ENCODE measurements at regions not wholly inside any gene's neighbourhood (a gene's known extent, or its start where the extent isn't known, plus 50 kb on each side); places are given as distances from the start of the nearest gene placed in this dataset.
"Not testable (repeated sequence)": the region's sequence is repeated elsewhere in the genome, so short reads cannot be mapped to it uniquely, and the experiment has no call there.

GRCh38 chr12:108421082-108421481, 82.0 kb upstream of the CMKLR1 start:
- DNase-seq = not testable (repeated sequence)

- DNase-seq = not testable (repeated sequence)
These were observed 81.3 kb upstream of the CMKLR1 start for GRCh38 chr12:108420421-108420820.

- DNase-seq = peak; percentile 36
These were observed 80.8 kb upstream of the CMKLR1 start for GRCh38 chr12:108419949-108420348.

DNA sequence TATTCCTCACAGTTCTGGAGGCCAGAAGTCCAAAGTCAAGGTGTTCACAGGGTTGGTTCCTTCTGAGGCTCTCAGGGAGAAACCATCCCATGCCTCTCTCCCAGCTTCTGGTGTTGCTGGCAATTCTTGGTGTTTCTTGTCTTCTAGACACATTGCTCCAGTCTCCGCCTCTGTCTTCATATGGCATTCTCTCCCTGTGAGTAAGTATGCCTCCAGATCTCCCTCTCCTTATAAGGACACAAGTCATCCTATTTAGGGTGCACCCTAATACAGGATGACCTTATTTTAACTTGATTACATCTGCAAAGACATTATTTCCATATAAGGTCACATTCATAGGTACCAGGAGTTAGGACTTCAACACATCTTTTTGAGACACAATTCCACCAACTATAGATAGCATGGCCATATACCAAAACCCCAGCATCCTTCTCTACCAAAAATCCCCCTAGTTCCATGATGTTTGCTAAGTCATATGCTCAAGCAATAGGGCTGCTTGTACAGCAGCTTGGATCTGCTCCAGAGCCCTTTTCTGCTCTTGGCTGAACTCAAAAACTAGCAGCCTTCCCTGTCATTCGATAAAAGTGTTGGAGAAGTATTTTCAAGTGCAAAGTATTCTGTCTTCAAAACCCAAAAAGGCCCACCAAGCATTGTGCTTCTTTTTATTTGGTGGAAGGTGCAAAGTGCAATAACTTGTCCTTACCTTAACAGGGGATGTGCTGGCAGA, 79.2 kb upstream of the CMKLR1 start:
- no peak for DNase-seq

DNA sequence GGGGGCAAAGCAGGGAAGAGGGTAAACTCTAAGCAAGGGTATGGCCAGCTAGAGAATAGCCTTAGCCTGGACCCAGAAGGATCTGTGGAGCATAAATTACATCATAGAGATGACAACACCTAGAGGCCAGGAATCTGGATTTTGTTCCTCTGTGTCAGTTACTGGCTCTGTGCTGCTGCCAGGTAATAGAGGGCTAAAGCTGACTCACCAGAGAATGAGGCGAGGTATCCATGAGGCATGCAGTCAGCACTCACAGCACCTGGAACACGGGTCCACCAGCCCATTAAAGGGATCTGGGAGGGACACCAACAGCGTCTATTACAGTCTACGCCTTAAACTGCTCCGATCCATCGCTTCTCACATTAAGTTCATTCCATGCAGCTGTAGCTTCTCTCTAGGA, 74.9 kb upstream of the CMKLR1 start:
- DNase-seq = no peak

DNA sequence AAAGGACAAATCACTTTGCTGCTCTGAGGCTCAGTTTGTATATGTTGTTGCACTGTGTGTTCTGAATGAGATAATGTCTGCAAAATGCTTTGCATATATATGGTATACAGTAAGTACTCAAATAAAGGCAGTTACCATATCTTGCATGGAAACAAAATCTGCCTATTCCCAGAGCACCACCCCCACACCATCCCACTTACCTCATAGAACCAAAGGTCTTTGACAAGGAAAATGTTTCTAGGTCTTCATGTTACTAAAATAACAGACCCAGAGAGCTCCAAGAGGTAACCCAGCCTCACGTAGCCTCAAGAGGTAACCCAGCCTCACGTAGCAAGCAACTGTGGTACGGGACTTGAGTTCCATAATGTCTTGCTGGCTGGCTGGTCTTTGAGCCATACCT, 71.6 kb upstream of the CMKLR1 start:
- no peak for DNase-seq

GRCh38 chr12:108409481-108409880, 70.4 kb upstream of the CMKLR1 start:
- no peak for DNase-seq

DNA sequence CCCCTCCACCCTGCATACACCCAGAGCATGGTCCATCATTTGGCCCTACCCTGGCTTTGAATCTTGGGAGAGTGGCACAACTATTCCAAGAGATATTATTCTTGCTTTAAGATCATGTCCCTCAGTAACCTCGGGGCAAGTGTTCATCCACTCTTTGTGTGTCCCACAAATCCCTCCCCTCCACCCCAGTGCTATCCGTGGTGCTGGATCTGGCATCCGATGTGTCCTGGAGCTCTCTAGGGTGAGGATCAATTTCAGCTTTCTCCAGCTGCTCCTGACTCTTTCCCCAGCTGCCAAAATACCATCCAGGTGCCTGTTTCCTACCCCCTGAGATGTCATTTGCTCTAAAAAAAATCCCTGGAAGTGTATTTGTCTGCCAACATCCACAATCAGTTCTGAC, 64.8 kb upstream of the CMKLR1 start:
- no peak for DNase-seq

- no peak for DNase-seq
These were observed 62.9 kb upstream of the CMKLR1 start for GRCh38 chr12:108401964-108402363.

- no peak for DNase-seq
These were observed 61.9 kb upstream of the CMKLR1 start for GRCh38 chr12:108400900-108401480.

DNA sequence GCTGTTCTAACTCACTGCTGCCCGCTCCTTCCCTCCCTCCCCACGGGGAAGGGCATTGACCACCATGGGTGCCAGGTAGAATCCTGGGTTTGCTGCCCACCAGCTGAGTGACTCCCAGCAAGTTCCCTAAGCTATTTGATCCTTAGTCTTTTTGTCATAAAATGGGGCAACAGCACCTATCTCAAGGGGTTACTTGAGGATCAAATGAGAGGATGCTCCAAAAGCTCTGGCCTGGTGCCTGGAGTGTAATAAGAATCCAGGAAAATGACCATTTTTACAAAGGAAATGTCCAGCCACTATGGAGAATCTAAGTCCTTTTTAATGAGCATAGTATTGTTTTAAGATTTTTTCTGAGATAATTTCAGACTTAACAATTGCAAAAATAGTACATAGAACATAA, 61.4 kb upstream of the CMKLR1 start:
- DNase-seq = no peak

DNA sequence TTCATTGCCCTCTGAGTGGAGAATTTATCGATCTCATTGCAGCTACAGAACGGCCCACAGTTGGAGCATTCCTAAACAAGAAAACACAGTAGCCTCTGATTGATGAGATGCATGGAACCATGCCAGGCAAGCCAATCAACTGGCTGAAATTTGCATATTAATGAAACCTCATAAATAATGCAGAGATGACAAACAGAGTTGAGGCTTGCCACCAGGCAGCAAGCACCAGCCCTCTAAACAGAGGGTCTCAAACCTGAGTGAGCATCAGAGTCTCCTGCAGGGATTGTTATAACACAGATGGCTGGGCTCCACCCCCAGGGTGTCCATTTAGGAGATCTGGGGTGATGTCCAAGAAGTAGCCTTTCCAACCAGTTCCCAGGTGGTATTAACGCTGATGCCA, 60.9 kb upstream of the CMKLR1 start:
- DNase-seq = no peak

DNA sequence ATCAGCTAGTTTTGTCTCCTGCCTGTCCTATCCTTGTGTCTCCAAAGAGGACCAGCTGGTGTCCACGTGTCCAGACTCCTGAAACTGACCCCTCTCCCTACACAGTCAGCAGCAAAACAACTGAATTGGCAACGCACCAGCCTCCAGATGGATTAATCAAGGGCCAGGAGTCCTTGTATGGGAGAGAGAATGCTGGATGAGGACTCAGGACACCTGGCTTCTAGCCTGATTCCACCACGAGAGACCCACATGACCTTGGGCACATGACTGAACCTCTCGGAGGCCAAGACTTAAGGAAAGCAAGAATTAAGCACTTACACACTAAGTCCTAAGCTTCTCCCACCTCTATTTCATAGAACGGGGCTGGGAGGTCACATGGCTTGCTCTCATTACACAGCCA, 60.4 kb upstream of the CMKLR1 start:
- no peak for DNase-seq

GRCh38 chr12:108394196-108394595, 55.1 kb upstream of the CMKLR1 start:
- no peak for DNase-seq

DNA sequence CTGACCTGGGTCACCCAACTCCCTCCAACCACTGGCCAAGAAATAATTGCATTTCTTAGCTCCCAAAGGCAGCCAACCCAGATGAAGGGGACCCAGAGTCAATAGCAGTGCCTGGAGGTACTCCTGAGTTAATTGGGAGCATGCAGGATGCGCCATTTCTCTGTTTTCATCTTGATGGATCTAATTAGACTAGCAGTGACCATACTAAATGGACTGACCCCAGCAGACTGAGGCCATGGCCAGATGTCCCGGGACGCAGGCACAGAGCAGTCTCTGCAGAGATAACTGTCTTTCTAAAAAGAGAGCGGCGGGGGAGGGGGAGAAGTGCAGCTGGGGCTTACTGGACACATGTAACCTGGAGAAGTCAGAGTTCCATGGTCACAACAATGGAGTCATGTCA, 53.2 kb upstream of the CMKLR1 start:
- DNase-seq = no peak

- no peak for DNase-seq
These were observed 51.5 kb upstream of the CMKLR1 start for GRCh38 chr12:108390495-108391203.

DNA sequence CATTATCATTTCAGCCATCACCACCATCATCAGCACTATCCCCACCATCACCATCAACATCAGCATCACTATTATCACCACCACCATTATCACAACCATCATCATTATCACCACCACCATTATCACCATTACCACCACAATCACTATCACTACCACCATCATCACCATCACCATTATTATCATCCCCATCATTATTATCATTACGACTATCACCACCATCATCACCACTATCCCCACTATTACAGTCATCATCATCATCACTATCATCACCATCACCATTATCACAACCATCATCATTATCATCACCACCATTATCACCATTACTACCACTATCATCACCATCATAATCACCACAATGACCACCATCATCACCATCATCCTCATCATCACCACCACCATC, 50.4 kb upstream of the CMKLR1 start:
- DNase-seq = no peak
